ENCODE measurements at regions not wholly inside any gene's neighbourhood (a gene's known extent, or its start where the extent isn't known, plus 50 kb on each side); places are given as distances from the start of the nearest gene placed in this dataset.

GRCh38 chr12:31821484-31821883, 92.7 kb upstream of the AMN1 start:
- no peak overlapping the region for H4K91ac ChIP-seq (ENCODE audit: insufficient read length, low read depth, low read length)
- no peak overlapping the region for H2BK20ac ChIP-seq (ENCODE audit: low read depth, low read length, poor library complexity, severe bottlenecking)
- H2BK5ac ChIP-seq (ENCODE audit: insufficient read length, low read length), result no peak overlapping the region
- H3K9me3 ChIP-seq (ENCODE audit: control insufficient read depth, low read depth, low read length), result peaks cover 8% of the 10 kb centered on the region
- Mint-ChIP-seq H3K36me3 (ENCODE audit: insufficient read depth in 1 of 3, low read depth in 3 of 3) (peaks cover 9 to 22% (median 10%) of the 10 kb centered on the region in 3 experiments), H3K9me3 (peaks cover 21 to 25% of the 10 kb centered on the region in 2 experiments), H3K4me1 (no peaks in the 10 kb centered on the region), H3K27ac (no peak overlapping the region), H3K27me3 (ENCODE audit: low read depth) (no peaks in the 10 kb centered on the region), H3K4me3 (no peak overlapping the region)
- no peak for TF ChIP-seq CTCF (conservative IDR thresholded peaks at IDR 0.05)
- H3K56ac ChIP-seq (ENCODE audit: insufficient read length, low read depth, low read length), result no peak overlapping the region
- no peak overlapping the region for H2BK15ac ChIP-seq (ENCODE audit: low read depth, low read length)
- no peaks in the 10 kb centered on the region for H3K23me2 ChIP-seq (ENCODE audit: insufficient read length, low read depth, low read length, poor library complexity, severe bottlenecking)
- no peak overlapping the region for H3T11ph ChIP-seq (ENCODE audit: low read length)
- no peak overlapping the region for H2AFZ ChIP-seq (ENCODE audit: low read length)
- no peak overlapping the region for H2AK5ac ChIP-seq (ENCODE audit: insufficient read length, low read length)
- H3K23ac ChIP-seq (ENCODE audit: insufficient read length, low read depth, low read length), result no peak overlapping the region
- H3K18ac ChIP-seq (ENCODE audit: insufficient read length, low read depth, low read length), result no peak overlapping the region
- H2BK120ac ChIP-seq (ENCODE audit: low read depth, low read length, poor library complexity, severe bottlenecking), result no peak overlapping the region
- H3K27ac ChIP-seq (ENCODE audit: insufficient read length, low read depth, low read length), result no peak overlapping the region
- no peaks in the 10 kb centered on the region for H3K79me2 ChIP-seq (ENCODE audit: insufficient read depth, low read length)
- no peak overlapping the region for H3K9ac ChIP-seq (ENCODE audit: extremely low read depth, insufficient read length, low read length)
- H3K4ac ChIP-seq (ENCODE audit: low read depth, low read length), result no peak overlapping the region
- no CpG with 5 or more reads among the region's 3 CpGs for whole genome bisulfite sequencing (ENCODE audit: extremely low coverage, insufficient read length, low lambda C conversion rate)
- H3K4me2 ChIP-seq (ENCODE audit: insufficient read depth, insufficient read length, low read length), result no peak overlapping the region
- H3K14ac ChIP-seq (ENCODE audit: insufficient read depth, low read length), result no peak overlapping the region
- no peak overlapping the region for H2BK12ac ChIP-seq (ENCODE audit: insufficient read length, low read depth, low read length)
- H4K5ac ChIP-seq (ENCODE audit: insufficient read length, low read depth, low read length), result no peak overlapping the region
- no peak for DNase-seq
- H3K27me3 ChIP-seq (ENCODE audit: insufficient read depth, low read length), result no peaks in the 10 kb centered on the region
- no peak overlapping the region for H4K8ac ChIP-seq (replicated peaks; ENCODE audit: insufficient read length, low read depth, low read length)
- no peaks in the 10 kb centered on the region for H3K4me1 ChIP-seq (ENCODE audit: insufficient read depth, low read length)
- no peaks in the 10 kb centered on the region for H3K79me1 ChIP-seq (ENCODE audit: insufficient read depth, low read depth, low read length, poor library complexity, severe bottlenecking)
- H4K20me1 ChIP-seq (ENCODE audit: control insufficient read depth, insufficient read depth, insufficient read length), result no peaks in the 10 kb centered on the region
